GM18519 (cell line): ENCODE measurements at regions not wholly inside any gene's neighbourhood (a gene's known extent, or its start where the extent isn't known, plus 50 kb on each side); places are given as distances from the start of the nearest gene placed in this dataset.

Source experiments
- ATAC-seq: cut with Tn5 transposase; IDR thresholded peaks from one replicate; pipeline ENCODE4 v1.9.1; 2021; ENCODE audit warnings: mild to moderate bottlenecking, moderate library complexity; ENCODE audit not compliant: unreplicated experiment, low FRiP score

DNA sequence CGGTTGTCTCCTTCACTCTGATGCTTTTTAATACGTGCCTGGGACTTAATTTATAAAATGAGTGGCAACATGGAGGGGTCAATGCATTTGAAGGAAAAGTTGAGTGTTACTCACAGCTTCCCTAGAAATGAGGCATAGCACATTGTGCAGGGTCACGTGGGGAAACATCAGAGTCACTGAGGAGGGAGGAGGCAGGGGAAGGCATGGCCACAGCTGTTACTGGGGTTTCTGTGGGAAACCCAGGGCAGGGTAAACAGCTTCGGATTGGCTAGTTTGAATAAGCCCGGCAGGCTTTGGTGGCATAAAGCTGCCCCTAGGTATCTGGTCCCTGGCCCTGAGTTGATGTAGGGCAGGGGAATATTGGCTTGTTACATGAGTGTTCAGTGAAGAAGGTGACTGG lies 98.9 kb upstream of the ST8SIA2 start:
- no peak for ATAC-seq

GRCh38 chr15:92304223-92304975 lies 89.3 kb upstream of the ST8SIA2 start:
- ATAC-seq = no peak

- ATAC-seq = no peak
Measured at GRCh38 chr15:92305343-92305742, 88.3 kb upstream of the ST8SIA2 start.

DNA sequence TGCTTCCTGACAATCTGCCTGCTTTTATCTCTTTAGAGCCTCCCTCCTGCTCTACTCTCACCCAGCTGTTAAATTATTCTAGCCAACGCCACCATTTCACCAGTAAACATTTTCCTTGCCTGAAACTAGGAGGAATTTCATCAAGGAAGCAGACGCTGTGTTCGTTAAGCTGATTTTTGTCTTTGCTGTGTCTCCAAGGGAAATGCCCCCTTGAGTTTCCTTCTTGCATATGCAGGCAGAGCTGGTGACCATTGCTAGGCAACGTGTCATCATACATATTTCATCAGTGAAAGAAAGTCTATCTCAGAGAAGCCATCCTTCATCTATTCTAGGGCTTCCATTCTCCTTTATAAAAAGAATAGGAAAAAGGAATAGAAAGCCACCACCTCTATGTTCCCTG lies 87.0 kb upstream of the ST8SIA2 start:
- ATAC-seq = no peak

DNA sequence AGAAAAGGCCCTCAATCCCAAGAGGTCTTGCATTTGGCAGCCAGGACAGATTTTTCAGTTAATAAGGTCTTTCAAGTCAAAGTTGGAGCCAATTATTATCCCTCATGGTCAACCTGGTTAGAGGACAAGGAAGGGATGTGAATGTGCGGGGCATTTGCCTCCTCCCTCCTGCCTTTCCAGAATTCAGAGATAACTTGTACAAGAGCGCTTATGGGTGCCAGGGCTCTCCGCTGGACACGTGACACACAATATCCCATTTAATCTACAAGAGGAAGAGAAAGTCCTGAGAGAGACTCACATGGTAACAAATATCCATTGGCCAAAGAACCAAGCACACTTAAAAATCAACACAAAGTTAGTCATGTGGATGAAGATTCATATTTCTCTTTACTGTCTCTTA lies 78.5 kb upstream of the ST8SIA2 start:
- ATAC-seq = no peak

DNA sequence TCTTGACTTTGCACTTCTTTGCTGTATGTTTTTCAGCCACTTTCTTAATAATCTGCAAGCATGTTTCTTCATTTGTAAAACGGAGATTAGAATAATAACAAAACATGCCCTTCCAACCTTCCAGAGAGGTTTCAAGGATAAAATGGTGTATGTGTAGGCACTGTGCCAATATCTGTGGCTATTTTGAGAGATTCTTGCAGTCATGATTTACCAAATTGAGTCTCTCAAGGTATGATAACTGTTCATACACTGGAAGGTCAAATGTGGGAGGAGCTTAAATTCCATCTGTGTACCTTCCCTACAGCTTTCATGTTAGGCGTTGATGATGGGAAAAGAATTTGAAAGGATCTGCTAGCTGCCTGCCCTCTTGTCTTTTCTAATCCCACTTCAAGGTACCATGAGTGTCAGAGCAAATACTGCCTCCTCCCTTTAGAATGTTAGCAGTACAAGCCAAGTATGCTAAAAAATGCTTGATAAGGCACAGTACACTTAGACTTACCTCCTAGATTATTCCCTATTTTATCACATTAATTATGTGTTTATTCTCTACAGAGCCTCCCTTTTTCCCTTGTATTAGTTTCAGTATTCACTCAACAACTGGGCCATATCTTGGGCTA lies 78.0 kb upstream of the ST8SIA2 start:
- no peak for ATAC-seq

DNA sequence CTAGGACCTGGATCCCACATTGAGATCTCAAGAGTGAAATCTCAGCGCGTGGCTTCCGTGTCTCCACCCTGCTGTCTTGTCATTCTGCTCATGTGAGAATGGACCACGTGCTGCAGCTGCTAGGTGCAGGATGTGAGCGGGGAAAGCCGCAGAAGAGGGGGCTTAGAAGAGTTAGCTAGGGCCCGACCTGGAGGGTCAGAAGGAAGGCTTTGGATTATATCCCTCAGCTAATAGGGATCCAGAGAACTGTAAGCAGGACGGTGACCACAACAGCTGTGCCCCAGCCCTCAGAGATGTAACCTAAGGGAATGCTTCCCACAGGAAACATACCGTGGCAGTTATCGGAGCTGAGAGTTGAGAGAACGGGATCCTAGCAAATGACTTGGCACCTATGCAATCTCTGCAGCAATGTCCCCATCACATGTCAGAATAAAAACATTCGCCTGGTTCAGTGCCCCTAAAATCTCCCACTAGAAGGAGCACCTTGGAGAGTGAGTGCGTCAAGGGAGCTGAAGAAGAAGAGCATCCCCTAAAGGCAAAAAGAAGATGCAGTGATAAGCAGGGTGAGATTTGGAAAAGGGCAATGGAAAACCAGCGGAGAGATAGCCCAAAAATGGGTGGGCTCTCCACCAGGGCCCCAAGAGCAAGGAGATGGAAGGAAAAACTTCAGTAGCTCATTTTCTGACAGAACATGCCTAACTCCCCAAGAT lies 76.9 kb upstream of the ST8SIA2 start:
- no peak for ATAC-seq

- no peak for ATAC-seq
Measured at GRCh38 chr15:92320012-92320699, 73.5 kb upstream of the ST8SIA2 start.

- no peak for ATAC-seq
Measured at GRCh38 chr15:92322566-92323355, 70.9 kb upstream of the ST8SIA2 start.

DNA sequence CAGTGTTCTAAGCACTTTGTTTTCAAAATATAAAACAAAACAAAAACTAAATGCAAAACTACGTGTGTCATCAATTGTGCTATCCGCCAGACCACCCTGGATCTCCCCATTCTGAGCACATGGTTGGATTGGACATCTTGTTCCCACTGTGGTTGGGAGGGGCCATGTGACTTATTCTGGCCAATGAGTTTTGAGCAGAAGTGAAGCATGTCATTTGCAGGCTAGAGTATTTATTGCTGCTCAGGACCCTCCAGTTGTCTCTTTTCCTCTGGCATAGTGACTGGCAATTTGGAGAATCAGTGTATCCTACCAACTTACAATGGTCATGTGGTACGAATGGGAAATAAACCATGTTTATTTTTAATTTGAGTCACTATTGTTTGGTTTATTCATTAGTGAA lies 70.2 kb upstream of the ST8SIA2 start:
- no peak for ATAC-seq

DNA sequence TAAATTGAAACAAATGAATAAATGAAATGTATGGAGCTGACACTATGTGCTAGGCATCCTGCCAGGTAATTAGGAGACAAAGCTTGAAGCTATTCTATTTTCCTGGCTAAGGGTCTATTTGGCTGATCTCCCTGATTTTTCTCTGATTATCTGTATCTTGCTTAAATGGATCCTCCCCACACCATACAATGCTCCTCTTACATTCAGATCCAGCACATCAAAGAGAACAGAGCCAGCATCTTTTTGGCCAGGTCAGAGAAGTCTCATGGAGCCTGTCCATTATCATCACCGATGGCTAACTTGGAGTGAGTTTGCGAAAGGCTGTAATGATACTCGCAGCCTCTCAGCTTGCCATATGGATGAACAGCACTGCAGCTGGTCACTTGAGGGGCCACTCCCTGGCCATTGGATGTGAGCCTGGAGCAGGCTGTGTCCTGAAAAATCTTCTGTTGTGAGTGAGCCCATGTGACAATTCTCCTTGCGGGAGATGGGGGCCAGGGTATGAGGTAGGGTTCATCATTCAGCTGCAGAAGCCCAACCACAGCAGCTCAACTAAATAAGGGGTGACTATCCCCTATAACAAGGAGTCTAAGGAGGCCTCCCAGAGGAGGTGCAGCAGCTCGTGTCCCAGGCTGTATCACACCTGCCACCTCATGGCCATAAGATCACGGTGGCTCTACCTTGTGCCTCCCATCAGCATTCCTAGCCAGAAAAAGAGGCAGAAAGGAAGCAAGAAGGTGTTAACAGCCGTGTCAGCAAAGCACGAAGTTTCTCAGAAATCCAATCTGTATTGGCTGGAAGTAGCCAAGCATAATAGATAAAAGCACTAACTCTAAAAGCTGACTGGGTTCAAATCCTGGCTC lies 69.3 kb upstream of the ST8SIA2 start:
- ATAC-seq = no peak

- no peak for ATAC-seq
Measured at GRCh38 chr15:92326236-92326635, 67.4 kb upstream of the ST8SIA2 start.

- ATAC-seq = no peak
Measured at GRCh38 chr15:92327033-92327432, 66.6 kb upstream of the ST8SIA2 start.

GRCh38 chr15:92328207-92328606 lies 65.5 kb upstream of the ST8SIA2 start:
- no peak for ATAC-seq

DNA sequence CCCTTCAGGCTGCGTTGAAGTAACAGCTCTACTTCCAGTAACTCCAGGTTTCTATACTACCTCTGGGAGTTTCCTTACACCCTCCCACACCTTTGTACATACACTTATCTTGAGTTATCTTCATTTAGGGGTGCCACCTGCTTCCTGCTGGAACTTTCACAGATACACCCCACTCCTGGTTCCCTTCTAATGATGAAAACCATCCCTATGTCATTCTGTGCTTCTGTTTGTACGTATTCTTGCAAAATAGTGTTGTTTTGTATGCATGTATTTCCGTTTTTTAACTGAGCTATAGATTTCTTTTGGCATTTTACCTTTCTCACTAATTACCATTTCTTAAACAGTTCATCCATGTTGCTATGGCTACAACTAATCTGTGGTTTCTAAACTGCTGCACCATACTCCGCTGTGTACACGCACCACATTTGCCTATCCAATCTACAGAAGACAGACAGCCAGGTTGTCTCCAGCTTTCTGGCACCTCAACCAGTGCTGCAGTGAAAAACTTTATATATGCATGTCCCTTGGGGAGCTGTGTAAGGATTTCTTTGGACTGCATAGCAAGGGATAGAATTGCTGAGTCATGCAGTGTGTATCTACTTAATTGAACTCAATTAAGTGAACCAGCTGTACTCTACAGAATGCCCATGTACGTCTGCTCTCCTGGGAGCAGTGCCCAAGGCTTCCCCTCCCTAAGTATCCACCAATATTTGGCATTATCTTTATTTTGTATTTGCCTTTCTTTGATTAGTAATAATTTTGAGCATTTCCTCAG lies 61.4 kb upstream of the ST8SIA2 start:
- no peak for ATAC-seq

- ATAC-seq = no peak
Measured at GRCh38 chr15:92333709-92334108, 60.0 kb upstream of the ST8SIA2 start.

DNA sequence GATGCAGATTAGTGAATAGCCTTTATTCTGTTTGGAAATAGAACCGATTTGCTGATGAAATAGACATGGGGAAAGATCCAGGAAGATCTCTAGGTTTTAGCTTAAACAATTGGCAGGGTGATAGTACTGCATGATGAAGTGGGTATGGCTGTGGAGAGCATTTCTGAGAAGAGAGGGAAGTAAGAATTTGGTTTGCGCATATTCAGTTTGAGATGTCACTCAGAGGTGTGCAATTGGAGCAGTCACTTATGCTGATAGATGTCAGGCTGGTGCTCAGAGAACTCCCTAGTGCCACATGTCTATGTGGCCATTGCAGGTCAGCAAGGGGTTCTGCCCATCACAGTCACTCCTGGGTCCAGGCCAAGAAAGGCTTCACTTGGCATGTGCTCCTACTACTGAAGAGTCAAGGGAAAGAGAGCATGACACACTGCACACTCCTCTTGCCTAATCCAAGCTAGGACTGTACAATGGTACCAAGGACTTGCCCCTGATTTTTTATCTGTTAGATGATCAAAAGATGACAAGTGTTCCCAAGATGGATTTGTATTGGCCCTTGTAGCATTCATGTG lies 57.2 kb upstream of the ST8SIA2 start:
- no peak for ATAC-seq

GRCh38 chr15:92339361-92339760 lies 54.3 kb upstream of the ST8SIA2 start:
- ATAC-seq = no peak
